GM13976 (cell line): ENCODE measurements at regions not wholly inside any gene's neighbourhood (a gene's known extent, or its start where the extent isn't known, plus 50 kb on each side); places are given as distances from the start of the nearest gene placed in this dataset.
"Not testable (repeated sequence)": the region's sequence is repeated elsewhere in the genome, so short reads cannot be mapped to it uniquely, and the experiment has no call there.

Experiments used
- DNase-seq: peaks from one replicate; pipeline ENCODE4 v3.0.0; 2012; ENCODE audit warnings: low spot score
- CTCF ChIP-seq: IDR thresholded peaks from 2 replicates; pipeline ENCODE4 v1.5.1; 2012; ENCODE audit warnings: borderline replicate concordance, mild to moderate bottlenecking; ENCODE audit not compliant: insufficient read depth; ENCODE audit errors: extremely low read depth, missing control alignments, control extremely low read depth
- in situ Hi-C: fragments of 300-500 bp; cut with MboI; formaldehyde crosslinking; loops from one replicate; pipeline ENCODE4 v1.12.0; 2022; ENCODE audit warnings: low sequenced_read_pairs, mixed read lengths, inconsistent platforms; ENCODE audit not compliant: unreplicated experiment

DNA sequence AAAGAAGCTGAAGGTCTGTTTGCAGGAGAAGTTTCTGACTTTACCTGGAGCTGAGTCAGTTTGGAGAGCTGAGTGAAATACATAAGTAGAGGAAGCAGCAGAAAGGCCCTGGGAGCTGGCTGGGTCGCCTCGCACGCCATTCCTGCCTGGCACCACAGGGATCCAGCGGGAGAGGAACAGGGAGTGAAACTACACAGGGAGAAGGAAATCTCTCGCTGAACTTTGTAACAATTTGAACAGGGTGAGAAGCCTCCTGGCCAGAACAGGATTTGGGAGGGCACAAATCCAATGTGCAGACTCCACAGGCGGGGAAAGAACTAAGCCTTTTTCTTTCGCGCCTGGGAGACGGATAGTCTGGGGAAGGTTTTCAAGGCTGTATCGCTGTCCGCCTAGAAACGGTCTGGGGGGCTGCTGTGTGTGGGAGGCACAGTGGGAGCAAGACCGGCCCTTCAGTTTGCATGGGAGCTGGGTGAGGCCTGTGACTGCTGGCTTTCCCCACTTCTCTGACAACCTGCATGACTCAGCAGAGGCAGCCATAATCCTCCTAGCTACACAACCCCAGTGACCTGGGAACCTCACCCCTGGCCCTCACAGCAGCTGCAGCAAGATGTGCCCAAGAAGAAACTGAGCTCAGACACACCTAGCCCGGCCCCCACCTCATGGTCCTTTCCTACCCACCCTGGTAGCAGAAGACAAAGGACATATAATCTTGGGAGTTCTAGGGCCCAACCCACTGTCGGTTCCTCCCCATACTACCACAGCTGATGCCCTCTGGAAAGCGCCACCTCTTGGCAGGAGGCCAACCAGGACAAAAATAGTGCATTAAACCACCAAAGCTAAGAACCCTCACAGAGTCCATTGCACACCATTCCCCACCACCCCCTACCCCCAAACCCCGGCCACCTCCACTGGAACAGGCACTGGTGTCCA lies 778.6 kb downstream of the KCNJ2 start:
- no peak for DNase-seq
- in situ Hi-C loops = no loop called here
- no peak for TF ChIP-seq CTCF

DNA sequence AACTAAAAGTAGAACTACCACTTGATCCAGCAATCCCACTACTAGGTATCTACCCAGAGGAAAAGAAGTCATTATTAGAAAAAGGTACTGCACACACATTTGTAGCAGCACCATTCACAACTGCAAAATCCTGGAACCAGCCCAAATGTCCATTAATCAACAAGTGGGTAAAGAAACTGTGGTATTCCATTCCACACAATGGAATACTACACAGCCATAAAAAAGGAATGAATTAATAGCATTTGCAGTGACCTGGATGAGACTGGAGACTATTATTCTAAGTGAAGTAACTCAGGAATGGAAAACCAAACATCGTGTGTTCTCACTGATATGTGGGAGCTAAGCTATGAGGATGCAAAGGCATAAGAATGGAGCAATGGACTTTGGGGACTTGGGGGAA lies 783.8 kb downstream of the KCNJ2 start:
- DNase-seq, in situ Hi-C loops: not testable (repeated sequence)

DNA sequence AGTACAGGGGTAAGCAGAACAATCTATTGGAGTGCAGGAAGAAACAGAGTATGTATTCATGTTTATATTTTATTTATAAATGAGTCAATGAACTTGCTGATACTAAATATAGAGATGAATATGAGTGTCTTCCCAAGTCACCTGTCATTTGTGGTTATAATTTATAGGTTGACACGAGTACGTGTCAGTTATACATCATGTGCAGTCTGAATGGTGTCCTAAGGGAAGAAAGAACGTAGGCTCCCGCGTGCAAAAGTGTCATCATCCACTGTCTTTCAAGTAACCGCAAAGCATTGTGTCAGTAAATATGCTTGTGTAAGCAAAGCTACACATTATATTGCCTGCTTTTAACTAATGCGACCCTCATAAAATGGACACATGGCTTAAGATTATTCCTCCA lies 786.1 kb downstream of the KCNJ2 start:
- in situ Hi-C loops = no loop called here
- no peak for TF ChIP-seq CTCF
- DNase-seq = no peak

- TF ChIP-seq CTCF = no peak
- no peak for DNase-seq
- in situ Hi-C loops = no loop called here
Measured at GRCh38 chr17:70956726-70957125, 787.4 kb downstream of the KCNJ2 start.

DNA sequence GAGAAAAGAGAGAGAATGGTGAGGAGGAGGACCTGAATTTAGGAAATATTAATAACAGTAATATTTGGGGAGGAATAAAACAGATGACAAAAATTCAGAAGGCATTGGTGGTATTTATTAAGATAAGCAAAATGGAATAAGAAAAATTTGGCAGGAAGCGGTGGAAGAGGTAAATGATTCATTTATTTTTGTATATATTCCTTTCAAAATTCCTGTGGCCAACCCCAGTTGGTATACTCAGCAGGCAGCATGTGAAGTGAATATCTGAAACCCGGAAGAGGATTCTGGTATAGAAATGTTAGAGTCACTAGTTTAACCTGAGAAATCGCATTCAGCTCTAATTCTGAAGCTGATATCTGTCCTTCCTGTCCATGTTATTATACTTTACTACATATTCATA lies 792.0 kb downstream of the KCNJ2 start:
- no peak for TF ChIP-seq CTCF
- no peak for DNase-seq
- in situ Hi-C loops = no loop called here

GRCh38 chr17:70968302-70968701 lies 799.0 kb downstream of the KCNJ2 start:
- in situ Hi-C loops = no loop called here
- DNase-seq = no peak
- TF ChIP-seq CTCF = no peak

- DNase-seq = no peak
- TF ChIP-seq CTCF = no peak
- in situ Hi-C loops = no loop called here
Measured at GRCh38 chr17:70969521-70970034, 800.2 kb downstream of the KCNJ2 start.
